Thyroid gland (tissue), 4 donors: ENCODE measurements at regions not wholly inside any gene's neighbourhood (a gene's known extent, or its start where the extent isn't known, plus 50 kb on each side); places are given as distances from the start of the nearest gene placed in this dataset.
"Not testable (repeated sequence)": the region's sequence is repeated elsewhere in the genome, so short reads cannot be mapped to it uniquely, and the experiment has no call there.

Source experiments
- CTCF ChIP-seq, 6 experiments: fragments of 200-600 bp in 3 of 6; fragments of 450-650 bp in 3 of 6; sonication (generic) in 3 of 6; IDR thresholded peaks; one replicate each; pipeline ENCODE4 v1.5.1; 2016 to 2019; ENCODE audit warnings: antibody characterized with exemption in 6 of 6, mild to moderate bottlenecking in 2 of 6, inconsistent platforms in 1 of 6, moderate library complexity in 1 of 6
- POLR2A ChIP-seq, 2 donors: fragments of 450-650 bp; IDR thresholded peaks; one replicate each; pipeline ENCODE4 v1.6.1; 2017; ENCODE audit warnings: antibody characterized with exemption in 2 of 2, mild to moderate bottlenecking in 2 of 2, moderate library complexity in 1 of 2

GRCh38 chr9:103237571-103238109, 242.5 kb downstream of the CYLC2 start:
- TF ChIP-seq CTCF, POLR2A (IDR thresholded peaks at IDR 0.05): not testable (repeated sequence)
